OCI-LY7 (cell line): ENCODE measurements at regions not wholly inside any gene's neighbourhood (a gene's known extent, or its start where the extent isn't known, plus 50 kb on each side); places are given as distances from the start of the nearest gene placed in this dataset.

Experiments used
- BruUV-seq: library from RNA; stranded (reverse); fragments of 400-500 nt; replicated peaks from 2 replicates; lab custom pipeline; 2021; lab: Mats Ljungman, UMichigan
- CTCF ChIA-PET: fragments of 300-600 bp; sonication (Branson Sonifier 250); formaldehyde crosslinking; loops from one replicate; lab custom pipeline; 2022; ENCODE audit warnings: antibody characterized with exemption; ENCODE audit not compliant: unreplicated experiment; lab: Charles Lee
- POLR2A ChIA-PET: fragments of 300-600 bp; sonication (Branson Sonifier 250); formaldehyde crosslinking; loops from one replicate; lab custom pipeline; 2022; ENCODE audit warnings: antibody characterized with exemption; lab: Charles Lee
- DNase-seq: peaks from one replicate; pipeline ENCODE4 v3.0.0-alpha.2; 2015; ENCODE audit warnings: low spot score
- H2AFZ ChIP-seq: fragments of 200-600 bp; sonication (generic), shearing (Covaris generic); 2 replicates; pipeline ENCODE4 v1.6.1; 2014; ENCODE audit warnings: mild to moderate bottlenecking, antibody characterized with exemption, low read length, moderate library complexity
- H3K27ac ChIP-seq: fragments of 200-600 bp; sonication (generic); 2 replicates; pipeline ENCODE4 v1.5.1; 2014; ENCODE audit warnings: mixed run types, low read depth, mild to moderate bottlenecking, moderate library complexity, low read length, inconsistent platforms; ENCODE audit not compliant: poor library complexity, severe bottlenecking
- H3K36me3 ChIP-seq: fragments of 200-600 bp; sonication (generic); 2 replicates; pipeline ENCODE4 v1.6.1; 2014; ENCODE audit warnings: mild to moderate bottlenecking, antibody characterized with exemption, low read length, moderate library complexity, mixed read lengths; ENCODE audit not compliant: insufficient read depth
- H3K4me1 ChIP-seq: fragments of 200-600 bp; sonication (generic); 2 replicates; pipeline ENCODE4 v1.5.1; 2014; ENCODE audit warnings: mild to moderate bottlenecking, low read length; ENCODE audit not compliant: insufficient read depth, poor library complexity, severe bottlenecking
- H3K4me2 ChIP-seq: fragments of 200-600 bp; sonication (generic); 2 replicates; pipeline ENCODE4 v1.6.1; 2014; ENCODE audit warnings: mild to moderate bottlenecking, low read length
- H3K4me3 ChIP-seq: fragments of 200-600 bp; sonication (generic); 2 replicates; pipeline ENCODE4 v1.5.1; 2014; ENCODE audit warnings: mild to moderate bottlenecking, low read depth, low read length; ENCODE audit not compliant: poor library complexity, severe bottlenecking
- H3K79me2 ChIP-seq: fragments of 200-600 bp; sonication (generic); 2 replicates; pipeline ENCODE4 v1.6.1; 2016; ENCODE audit warnings: low read depth, mild to moderate bottlenecking, low read length, moderate library complexity, mixed read lengths; ENCODE audit not compliant: insufficient read depth
- H3K9me2 ChIP-seq: fragments of 200-600 bp; sonication (generic); 2 replicates; pipeline ENCODE4 v1.6.1; 2016; ENCODE audit warnings: mild to moderate bottlenecking, low read length, mixed read lengths; ENCODE audit not compliant: insufficient read depth
- H3K9me3 ChIP-seq: fragments of 200-600 bp; sonication (generic); 2 replicates; pipeline ENCODE4 v1.6.1; 2014; ENCODE audit warnings: mild to moderate bottlenecking, mixed run types, low read length, mixed read lengths
- H4K20me1 ChIP-seq: fragments of 200-600 bp; sonication (generic); 2 replicates; pipeline ENCODE4 v1.6.1; 2014; ENCODE audit warnings: mild to moderate bottlenecking, antibody characterized with exemption, low read length, moderate library complexity, mixed read lengths; ENCODE audit not compliant: insufficient read depth
- CTCF ChIP-seq: fragments of 200-600 bp; sonication (generic); conservative IDR thresholded peaks from 2 replicates; pipeline ENCODE4 v1.5.1; 2014; ENCODE audit warnings: mild to moderate bottlenecking, antibody characterized with exemption, low read length, moderate library complexity, mixed read lengths
- EZH2phosphoT487 ChIP-seq: fragments of 200-600 bp; sonication (generic); IDR thresholded peaks from 2 replicates; pipeline ENCODE4 v1.6.1; 2018; ENCODE audit warnings: low read depth, borderline replicate concordance, mild to moderate bottlenecking, mixed run types, antibody characterized with exemption, low read length, moderate library complexity, mixed read lengths
- intact Hi-C: fragments of 100-400 bp; cut with micrococcal nuclease; formaldehyde crosslinking; loops from one replicate; pipeline ENCODE4 v1.10.0; 2022; ENCODE audit not compliant: unreplicated experiment

- Histone ChIP-seq H3K4me1 (no peaks in the 10 kb centered on the region), H3K4me2 (no peak overlapping the region), H3K9me3 (no peaks in the 10 kb centered on the region), H3K9me2 (no peaks in the 10 kb centered on the region), H3K79me2 (no peaks in the 10 kb centered on the region), H4K20me1 (no peaks in the 10 kb centered on the region), H3K36me3 (no peaks in the 10 kb centered on the region), H3K4me3 (no peak overlapping the region), H3K27ac (no peak overlapping the region), H2AFZ (no peak overlapping the region)
- POLR2A ChIA-PET = no interaction called here
- no peak for TF ChIP-seq CTCF
- TF ChIP-seq EZH2phosphoT487 = no peak
- CTCF ChIA-PET = no interaction called here
- no TSS peak for BruUV-seq
- DNase-seq = no peak
- intact Hi-C loops = loop anchor here (2.0 kb wide), 1 partner anchor 111 kb away; no protein-coding TSS in a partner anchor
Measured at GRCh38 chr7:131655447-131655846, 99.0 kb upstream of the PODXL start.

GRCh38 chr7:131654668-131655326 lies 98.4 kb upstream of the PODXL start:
- Histone ChIP-seq H3K36me3 (no peaks in the 10 kb centered on the region), H3K27ac (no peak overlapping the region), H3K4me1 (no peaks in the 10 kb centered on the region), H3K4me3 (no peak overlapping the region), H3K4me2 (no peak overlapping the region), H4K20me1 (no peaks in the 10 kb centered on the region), H2AFZ (no peak overlapping the region), H3K79me2 (no peaks in the 10 kb centered on the region), H3K9me2 (no peaks in the 10 kb centered on the region), H3K9me3 (no peaks in the 10 kb centered on the region)
- peak; percentile 73 for DNase-seq
- ChIA-PET POLR2A (no interaction called here), CTCF (no interaction called here)
- no peak for TF ChIP-seq EZH2phosphoT487
- TF ChIP-seq CTCF = peak; percentile 79
- no TSS peak for BruUV-seq
- intact Hi-C loops = loop anchor here (1.0 to 2.0 kb wide), 2 partner anchors 110 to 147 kb away; no protein-coding TSS in a partner anchor

- Histone ChIP-seq H2AFZ (no peak overlapping the region), H4K20me1 (no peaks in the 10 kb centered on the region), H3K27ac (no peak overlapping the region), H3K9me2 (no peaks in the 10 kb centered on the region), H3K4me2 (no peak overlapping the region), H3K4me1 (no peaks in the 10 kb centered on the region), H3K9me3 (no peaks in the 10 kb centered on the region), H3K79me2 (no peaks in the 10 kb centered on the region), H3K4me3 (no peak overlapping the region), H3K36me3 (no peaks in the 10 kb centered on the region)
- BruUV-seq = no TSS peak
- DNase-seq = no peak
- CTCF ChIA-PET = no interaction called here
- POLR2A ChIA-PET = no interaction called here
- no peak for TF ChIP-seq EZH2phosphoT487
- no peak for TF ChIP-seq CTCF
- intact Hi-C loops = loop anchor here (1.0 to 2.0 kb wide), 2 partner anchors 109 to 147 kb away; no protein-coding TSS in a partner anchor
Measured at GRCh38 chr7:131654249-131654558, 97.8 kb upstream of the PODXL start.
